ENCODE measurements at regions not wholly inside any gene's neighbourhood (a gene's known extent, or its start where the extent isn't known, plus 50 kb on each side); places are given as distances from the start of the nearest gene placed in this dataset.

DNA sequence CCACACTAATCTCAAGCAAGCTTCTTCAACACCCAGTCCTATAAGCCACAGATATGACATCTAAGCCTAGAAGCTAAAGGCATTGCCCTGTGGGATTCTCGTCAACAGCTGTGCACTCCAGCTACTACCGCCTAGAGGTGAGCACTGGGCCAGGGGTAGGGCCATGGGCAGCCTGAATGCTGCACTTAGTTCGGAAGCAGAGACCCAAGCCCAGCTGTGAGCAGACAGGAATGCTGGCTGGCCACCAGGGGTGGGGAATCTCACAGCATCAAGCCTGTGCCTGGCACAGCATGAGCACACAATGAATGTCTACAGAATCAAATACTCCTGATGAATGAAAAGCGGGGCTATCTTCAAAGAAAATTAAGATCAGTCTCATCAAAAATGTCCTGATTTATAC, 167.5 kb upstream of the UBL3 start:
- Histone ChIP-seq H3K4me3 (no peak overlapping the region), H3K4me1 (0 out of 3 replicates have a peak, but pooled peaks cover 2% of the 10 kb centered on the region), H3K27ac (no peak overlapping the region), H3K4me2 (no peak overlapping the region), H3K9me3 (no peaks in the 10 kb centered on the region)
- DNase-seq (ENCODE audit: low read depth in 1 of 2, low spot score in 1 of 2) (no peak), ATAC-seq (no peak), FAIRE-seq (no peak)
- POLR2A ChIA-PET: no interaction called here
- CTCF ChIA-PET: no interaction called here
- TF ChIP-seq ZFP36 (IDR thresholded peaks at IDR 0.05; ENCODE audit: borderline replicate concordance, partially characterized antibody) (no peak), EHMT2 (IDR thresholded peaks at IDR 0.05; ENCODE audit: low read depth) (no peak), ZSCAN20 (CRISPR knock-in tag; IDR thresholded peaks at IDR 0.05) (no peak), MAFK (IDR thresholded peaks at IDR 0.05; ENCODE audit: partially characterized antibody) (no peak), MYC (IDR thresholded peaks at IDR 0.05; ENCODE audit: borderline replicate concordance, low read length) (no peak), CTCF (IDR thresholded peaks at IDR 0.05) (no peak), CEBPB (IDR thresholded peaks at IDR 0.05) (no peak), FOXS1 (CRISPR knock-in tag; IDR thresholded peaks at IDR 0.05) (no peak), MAZ (IDR thresholded peaks at IDR 0.05; ENCODE audit: borderline replicate concordance, low read depth, low read length) (no peak)
- TF ChIP-seq, protein P1, sequence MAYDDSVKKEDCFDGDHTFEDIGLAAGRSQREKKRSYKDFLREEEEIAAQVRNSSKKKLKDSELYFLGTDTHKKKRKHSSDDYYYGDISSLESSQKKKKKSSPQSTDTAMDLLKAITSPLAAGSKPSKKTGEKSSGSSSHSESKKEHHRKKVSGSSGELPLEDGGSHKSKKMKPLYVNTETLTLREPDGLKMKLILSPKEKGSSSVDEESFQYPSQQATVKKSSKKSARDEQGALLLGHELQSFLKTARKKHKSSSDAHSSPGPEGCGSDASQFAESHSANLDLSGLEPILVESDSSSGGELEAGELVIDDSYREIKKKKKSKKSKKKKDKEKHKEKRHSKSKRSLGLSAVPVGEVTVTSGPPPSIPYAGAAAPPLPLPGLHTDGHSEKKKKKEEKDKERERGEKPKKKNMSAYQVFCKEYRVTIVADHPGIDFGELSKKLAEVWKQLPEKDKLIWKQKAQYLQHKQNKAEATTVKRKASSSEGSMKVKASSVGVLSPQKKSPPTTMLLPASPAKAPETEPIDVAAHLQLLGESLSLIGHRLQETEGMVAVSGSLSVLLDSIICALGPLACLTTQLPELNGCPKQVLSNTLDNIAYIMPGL (CRISPR knock-in tag; IDR thresholded peaks at IDR 0.05; ENCODE audit: borderline replicate concordance): no peak
- 84% methylated on average over 4 of the region's 4 CpGs for whole genome bisulfite sequencing (ENCODE audit: missing lambda C conversion rate)

DNA sequence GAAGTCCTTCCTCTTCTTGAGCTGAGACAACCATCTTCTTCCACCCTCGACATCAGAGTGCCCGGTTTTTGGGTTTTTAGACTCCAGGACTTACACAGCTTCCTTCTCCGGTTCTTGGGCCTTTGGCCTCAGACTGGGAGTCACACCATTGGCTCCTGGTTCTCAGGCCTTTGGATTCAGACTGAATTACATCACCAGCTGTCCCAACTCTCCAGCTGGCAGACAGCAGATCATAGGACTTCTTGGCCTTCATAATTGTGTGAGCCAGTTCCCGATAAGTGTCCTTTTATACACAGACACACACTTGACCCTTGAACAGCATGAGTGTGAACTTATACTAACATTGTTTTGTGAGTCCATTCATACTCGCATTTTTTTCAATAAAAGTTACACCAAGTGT, 166.0 kb upstream of the UBL3 start:
- TF ChIP-seq POLR2AphosphoS2 (conservative IDR thresholded peaks at IDR 0.05; ENCODE audit: low read length) (no peak), RAD21 (conservative IDR thresholded peaks at IDR 0.05 in 1 of 2, IDR thresholded peaks at IDR 0.05 in 1 of 2) (no peak), EHF (CRISPR knock-in tag; IDR thresholded peaks at IDR 0.05) (no peak), CHD4 (IDR thresholded peaks at IDR 0.05; ENCODE audit: borderline replicate concordance) (no peak), HEYL (CRISPR knock-in tag; IDR thresholded peaks at IDR 0.05) (no peak), GATA3 (IDR thresholded peaks at IDR 0.05; ENCODE audit: borderline replicate concordance) (no peak), RARB (CRISPR knock-in tag; IDR thresholded peaks at IDR 0.05) (no peak), ZNF302 (CRISPR knock-in tag; IDR thresholded peaks at IDR 0.05) (no peak), HES2 (IDR thresholded peaks at IDR 0.05) (no peak), ESRRA (IDR thresholded peaks at IDR 0.05; ENCODE audit: borderline replicate concordance, low read length) (no peak), KDM5A (IDR thresholded peaks at IDR 0.05) (no peak), HOXB13 (CRISPR knock-in tag; IDR thresholded peaks at IDR 0.05; ENCODE audit: low read depth) (no peak), HDAC2 (IDR thresholded peaks at IDR 0.05) (no peak)
- TF ChIP-seq, protein P2, sequence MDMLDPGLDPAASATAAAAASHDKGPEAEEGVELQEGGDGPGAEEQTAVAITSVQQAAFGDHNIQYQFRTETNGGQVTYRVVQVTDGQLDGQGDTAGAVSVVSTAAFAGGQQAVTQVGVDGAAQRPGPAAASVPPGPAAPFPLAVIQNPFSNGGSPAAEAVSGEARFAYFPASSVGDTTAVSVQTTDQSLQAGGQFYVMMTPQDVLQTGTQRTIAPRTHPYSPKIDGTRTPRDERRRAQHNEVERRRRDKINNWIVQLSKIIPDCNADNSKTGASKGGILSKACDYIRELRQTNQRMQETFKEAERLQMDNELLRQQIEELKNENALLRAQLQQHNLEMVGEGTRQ (IDR thresholded peaks at IDR 0.05): no peak
- TF ChIP-seq, protein P3, sequence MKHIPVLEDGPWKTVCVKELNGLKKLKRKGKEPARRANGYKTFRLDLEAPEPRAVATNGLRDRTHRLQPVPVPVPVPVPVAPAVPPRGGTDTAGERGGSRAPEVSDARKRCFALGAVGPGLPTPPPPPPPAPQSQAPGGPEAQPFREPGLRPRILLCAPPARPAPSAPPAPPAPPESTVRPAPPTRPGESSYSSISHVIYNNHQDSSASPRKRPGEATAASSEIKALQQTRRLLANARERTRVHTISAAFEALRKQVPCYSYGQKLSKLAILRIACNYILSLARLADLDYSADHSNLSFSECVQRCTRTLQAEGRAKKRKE (CRISPR knock-in tag; IDR thresholded peaks at IDR 0.05; ENCODE audit: low read depth): no peak
- Histone ChIP-seq H3K9me3 (no peaks in the 10 kb centered on the region), H3K4me3 (no peak overlapping the region), H3K4me1 (0 out of 3 replicates have a peak, but pooled peaks cover 2% of the 10 kb centered on the region), H3K4me2 (no peak overlapping the region), H3K27ac (no peak overlapping the region)
- POLR2A ChIA-PET: no interaction called here
- WGBS (ENCODE audit: missing lambda C conversion rate): 49% methylated on average over 5 of the region's 5 CpGs
- CTCF ChIA-PET: no interaction called here
- no peak for DNase-seq (ENCODE audit: low read depth in 1 of 2, low spot score in 1 of 2)
- no peak for ATAC-seq
- no peak for FAIRE-seq

Measured in A549 (cell line).